Limb (tissue), 2 donors: ENCODE measurements at regions not wholly inside any gene's neighbourhood (a gene's known extent, or its start where the extent isn't known, plus 50 kb on each side); places are given as distances from the start of the nearest gene placed in this dataset.
"Not testable (repeated sequence)": the region's sequence is repeated elsewhere in the genome, so short reads cannot be mapped to it uniquely, and the experiment has no call there.

Experiments used
- DNase-seq, 2 donors: peaks; one replicate each; pipeline ENCODE4 v3.0.0-alpha.2; 2016; ENCODE audit errors: extremely low spot score in 2 of 2

GRCh38 chr2:64795024-64795592, 141.4 kb upstream of the SERTAD2 start:
- no peak for DNase-seq

GRCh38 chr2:64796926-64797325, 143.2 kb upstream of the SERTAD2 start:
- DNase-seq: no peak

GRCh38 chr2:64797881-64798575, 144.3 kb upstream of the SERTAD2 start:
- peak in 1 of 2 donors; percentile 14 for DNase-seq

- DNase-seq: no peak
These were observed 146.0 kb upstream of the SERTAD2 start for GRCh38 chr2:64799592-64800252.

- no peak for DNase-seq
These were observed 150.1 kb upstream of the SERTAD2 start for GRCh38 chr2:64803776-64804175.

GRCh38 chr2:64804651-64805050, 150.9 kb upstream of the SERTAD2 start:
- no peak for DNase-seq

- DNase-seq: no peak
These were observed 153.7 kb upstream of the SERTAD2 start for GRCh38 chr2:64807417-64807816.

- DNase-seq: no peak
These were observed 154.4 kb upstream of the SERTAD2 start for GRCh38 chr2:64808092-64808491.

- no peak for DNase-seq
These were observed 155.0 kb upstream of the SERTAD2 start for GRCh38 chr2:64808754-64809153.

- DNase-seq: no peak
These were observed 155.5 kb upstream of the SERTAD2 start for GRCh38 chr2:64809216-64809615.

GRCh38 chr2:64812285-64812684, 158.6 kb upstream of the SERTAD2 start:
- DNase-seq: no peak

- DNase-seq: no peak
These were observed 160.3 kb upstream of the SERTAD2 start for GRCh38 chr2:64814007-64814406.

- DNase-seq: not testable (repeated sequence)
These were observed 162.8 kb upstream of the SERTAD2 start for GRCh38 chr2:64816526-64816925.

GRCh38 chr2:64817453-64817852, 163.7 kb upstream of the SERTAD2 start:
- DNase-seq: no peak

GRCh38 chr2:64818664-64819060, 164.9 kb upstream of the SERTAD2 start:
- no peak for DNase-seq

GRCh38 chr2:64819361-64819760, 165.6 kb upstream of the SERTAD2 start:
- DNase-seq: no peak

- DNase-seq: no peak
These were observed 166.3 kb upstream of the SERTAD2 start for GRCh38 chr2:64819774-64820688.

- DNase-seq: no peak
These were observed 167.2 kb upstream of the SERTAD2 start for GRCh38 chr2:64820901-64821300.

GRCh38 chr2:64823794-64824193, 165.4 kb upstream of the SLC1A4 start:
- no peak for DNase-seq

GRCh38 chr2:64825831-64826491, 163.2 kb upstream of the SLC1A4 start:
- no peak for DNase-seq

GRCh38 chr2:64826703-64827102, 162.5 kb upstream of the SLC1A4 start:
- no peak for DNase-seq
